SKM-1 treated with dmso at 0.1 percent for 144 hours (cell line): ENCODE measurements at regions not wholly inside any gene's neighbourhood (a gene's known extent, or its start where the extent isn't known, plus 50 kb on each side); places are given as distances from the start of the nearest gene placed in this dataset.
"Not testable (repeated sequence)": the region's sequence is repeated elsewhere in the genome, so short reads cannot be mapped to it uniquely, and the experiment has no call there.

Experiments
- DNase-seq: peaks from one replicate; lab custom pipeline; 2025; ENCODE audit not compliant: unreplicated experiment; lab: John Stamatoyannopoulos, UW

DNA sequence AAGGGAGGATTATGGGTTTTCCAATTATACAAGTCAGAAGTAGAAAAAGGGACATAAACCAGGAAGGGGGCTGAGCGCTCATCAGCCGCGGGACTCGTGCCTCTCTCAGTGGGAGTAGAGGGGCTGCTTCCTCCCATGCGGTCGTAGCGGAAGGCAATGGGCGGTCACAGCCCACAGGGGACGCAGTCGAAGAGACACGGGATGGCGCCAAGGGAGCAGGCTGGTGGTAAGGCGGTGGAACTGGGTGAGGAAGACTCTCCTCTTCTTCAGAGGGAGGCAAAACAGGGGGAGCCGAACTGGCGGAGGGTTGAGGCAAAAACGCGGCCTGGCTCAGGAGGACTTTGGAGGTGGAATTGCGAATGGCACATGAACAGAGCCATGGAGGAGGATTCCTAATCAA lies 677.7 kb downstream of the TMEM121 start:
- DNase-seq = no peak

- no peak for DNase-seq
These were observed 680.9 kb downstream of the TMEM121 start for GRCh38 chr14:106207316-106207715.

DNA sequence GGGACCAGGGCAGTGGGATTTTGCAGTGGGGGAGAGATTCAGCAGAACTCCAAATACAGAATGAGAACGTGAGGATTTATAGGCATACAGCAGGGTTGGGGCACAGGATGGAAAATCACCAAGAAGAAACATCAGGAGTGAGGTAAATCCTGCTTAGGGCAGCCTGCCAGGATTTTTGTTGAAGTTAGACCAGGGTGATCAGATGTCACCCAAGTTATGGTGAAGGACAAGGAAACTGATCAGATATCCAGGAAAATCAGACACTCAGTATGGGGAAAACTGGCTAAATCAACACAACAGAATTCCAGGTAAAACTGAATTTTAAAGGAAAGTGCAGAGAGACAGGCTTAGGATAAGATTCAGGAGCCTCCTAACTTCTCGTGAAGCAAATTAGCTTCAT lies 682.4 kb downstream of the TMEM121 start:
- DNase-seq = no peak

DNA sequence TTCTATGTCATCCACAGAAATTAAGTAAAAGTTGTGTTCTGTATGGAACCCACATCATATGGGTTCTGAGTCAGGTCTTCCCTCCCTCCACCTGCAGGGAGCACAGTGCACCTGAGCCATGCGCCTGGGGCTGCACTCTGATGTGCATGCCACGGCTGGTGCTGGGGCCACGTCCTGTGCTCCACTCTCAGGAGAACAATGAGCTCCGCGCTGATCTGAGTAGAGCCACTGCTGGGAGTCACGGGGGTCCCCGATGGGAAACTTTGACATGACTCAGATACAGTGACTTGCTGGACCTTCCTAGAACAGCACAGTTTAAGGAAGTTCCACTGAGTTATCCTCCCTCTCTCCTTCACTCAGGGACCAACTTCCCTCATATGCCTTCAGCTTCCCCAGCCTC lies 683.4 kb downstream of the TMEM121 start:
- no peak for DNase-seq

GRCh38 chr14:106210650-106211049 lies 684.3 kb downstream of the TMEM121 start:
- DNase-seq = no peak

- DNase-seq = no peak
These were observed 685.0 kb downstream of the TMEM121 start for GRCh38 chr14:106211334-106211900.

- no peak for DNase-seq
These were observed 688.8 kb downstream of the TMEM121 start for GRCh38 chr14:106215229-106215628.

- no peak for DNase-seq
These were observed 690.3 kb downstream of the TMEM121 start for GRCh38 chr14:106216679-106217078.

- no peak for DNase-seq
These were observed 691.8 kb downstream of the TMEM121 start for GRCh38 chr14:106218174-106218573.

- no peak for DNase-seq
These were observed 695.9 kb downstream of the TMEM121 start for GRCh38 chr14:106222311-106222710.

DNA sequence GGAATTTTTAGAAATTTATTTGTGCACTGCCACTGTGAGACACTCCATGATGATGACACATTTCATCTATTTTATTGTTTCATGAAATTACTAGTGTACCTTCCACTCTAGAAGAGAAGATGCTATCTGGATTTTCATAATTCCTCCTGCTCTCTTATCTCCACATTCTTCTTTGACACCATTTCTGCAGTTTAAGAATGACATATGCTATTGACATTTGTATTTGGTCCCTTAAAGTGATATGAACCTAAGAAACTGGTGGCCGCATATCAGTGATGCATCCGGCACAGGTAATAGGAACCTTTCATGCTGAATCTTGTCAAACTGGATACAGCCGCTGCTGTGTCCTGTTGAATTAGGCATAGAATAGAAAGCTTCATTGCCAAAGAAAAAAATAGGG lies 696.3 kb downstream of the TMEM121 start:
- no peak for DNase-seq

DNA sequence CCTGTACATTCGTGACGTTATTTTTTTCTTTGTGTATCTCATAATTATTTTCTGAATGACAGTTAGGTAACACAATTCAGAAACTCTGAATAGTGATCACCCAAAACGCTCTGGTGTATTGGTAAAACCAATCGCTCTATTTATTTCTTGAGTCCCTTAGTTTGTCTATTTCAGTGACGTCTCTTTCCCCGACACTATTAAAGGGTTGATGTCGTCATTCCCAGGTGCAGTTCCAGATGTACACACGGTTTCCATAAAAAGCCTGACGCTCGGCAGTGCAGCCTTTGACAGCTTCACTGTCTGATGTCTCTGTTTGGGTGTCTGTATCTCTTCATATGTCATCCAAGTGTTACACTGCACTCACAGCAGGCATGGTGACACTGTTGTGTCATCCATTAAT lies 701.4 kb downstream of the TMEM121 start:
- DNase-seq = no peak

DNA sequence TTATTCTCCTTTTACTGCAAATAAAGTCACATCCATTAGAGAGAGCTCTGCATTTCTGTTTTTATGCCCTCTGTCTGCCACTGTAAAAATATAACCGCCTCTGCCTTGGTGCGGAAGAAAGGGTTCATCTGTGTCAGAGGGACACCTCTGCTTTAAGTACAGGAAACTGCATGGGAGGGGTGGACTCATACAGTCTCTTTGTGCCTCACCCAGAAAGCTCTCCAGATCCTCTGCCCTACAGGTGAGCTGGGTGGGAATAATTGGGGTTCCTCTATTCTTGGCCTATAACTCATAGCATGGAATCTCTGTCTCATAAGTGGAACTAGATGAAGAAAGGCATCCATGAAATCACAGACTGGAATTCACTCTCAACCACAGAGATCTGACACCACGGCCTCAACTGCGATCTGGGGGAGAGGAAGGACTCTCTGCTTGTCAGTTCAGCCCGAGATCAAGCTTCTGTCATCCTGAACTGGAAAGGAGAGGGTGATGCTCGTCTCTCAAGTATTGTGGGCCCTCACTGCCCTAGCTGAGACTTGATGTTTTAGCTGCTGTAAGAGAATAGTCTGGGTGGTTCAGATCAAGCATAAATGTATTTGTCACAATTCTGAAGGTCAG lies 702.3 kb downstream of the TMEM121 start:
- no peak for DNase-seq

GRCh38 chr14:106230071-106230470 lies 703.7 kb downstream of the TMEM121 start:
- no peak for DNase-seq

GRCh38 chr14:106233191-106233590 lies 706.8 kb downstream of the TMEM121 start:
- DNase-seq = not testable (repeated sequence)

- DNase-seq = not testable (repeated sequence)
These were observed 708.3 kb downstream of the TMEM121 start for GRCh38 chr14:106234525-106235254.

DNA sequence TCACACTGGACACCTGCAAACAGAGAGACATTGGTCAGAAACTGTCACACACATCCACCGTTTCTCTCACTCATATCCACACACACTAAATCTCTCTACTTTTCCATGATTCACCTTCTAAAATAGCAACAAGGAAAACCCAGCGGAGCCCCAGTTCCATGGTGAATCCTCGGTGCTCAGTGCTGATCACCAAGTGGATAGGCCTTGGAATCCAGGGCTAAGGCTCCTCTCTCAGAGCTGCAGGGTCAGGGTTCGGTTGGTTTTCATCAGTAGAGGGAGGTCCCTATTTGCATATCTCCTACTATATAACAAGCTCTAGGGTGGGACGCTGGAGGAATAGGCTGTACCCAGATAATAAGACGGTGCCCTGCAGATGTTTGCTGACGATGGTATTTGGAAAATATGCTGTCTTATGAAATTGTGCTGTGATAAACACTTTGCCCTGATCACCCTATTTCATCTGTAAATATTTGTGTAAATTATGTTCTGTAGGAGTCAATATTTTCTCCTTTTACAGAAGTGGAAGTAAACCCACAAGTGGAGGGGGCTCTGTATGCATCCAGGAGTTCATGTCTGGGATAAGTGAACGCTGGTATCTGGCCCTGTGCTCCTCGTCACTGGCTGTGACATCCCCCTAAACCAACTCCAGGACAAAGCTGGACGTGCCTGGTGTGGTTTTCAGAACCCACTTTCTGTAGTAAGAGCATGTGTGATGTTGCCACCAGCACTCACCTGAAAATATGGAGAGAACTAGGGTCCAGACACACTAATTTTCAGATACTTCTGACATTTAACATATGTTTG lies 709.2 kb downstream of the TMEM121 start:
- no peak for DNase-seq

DNA sequence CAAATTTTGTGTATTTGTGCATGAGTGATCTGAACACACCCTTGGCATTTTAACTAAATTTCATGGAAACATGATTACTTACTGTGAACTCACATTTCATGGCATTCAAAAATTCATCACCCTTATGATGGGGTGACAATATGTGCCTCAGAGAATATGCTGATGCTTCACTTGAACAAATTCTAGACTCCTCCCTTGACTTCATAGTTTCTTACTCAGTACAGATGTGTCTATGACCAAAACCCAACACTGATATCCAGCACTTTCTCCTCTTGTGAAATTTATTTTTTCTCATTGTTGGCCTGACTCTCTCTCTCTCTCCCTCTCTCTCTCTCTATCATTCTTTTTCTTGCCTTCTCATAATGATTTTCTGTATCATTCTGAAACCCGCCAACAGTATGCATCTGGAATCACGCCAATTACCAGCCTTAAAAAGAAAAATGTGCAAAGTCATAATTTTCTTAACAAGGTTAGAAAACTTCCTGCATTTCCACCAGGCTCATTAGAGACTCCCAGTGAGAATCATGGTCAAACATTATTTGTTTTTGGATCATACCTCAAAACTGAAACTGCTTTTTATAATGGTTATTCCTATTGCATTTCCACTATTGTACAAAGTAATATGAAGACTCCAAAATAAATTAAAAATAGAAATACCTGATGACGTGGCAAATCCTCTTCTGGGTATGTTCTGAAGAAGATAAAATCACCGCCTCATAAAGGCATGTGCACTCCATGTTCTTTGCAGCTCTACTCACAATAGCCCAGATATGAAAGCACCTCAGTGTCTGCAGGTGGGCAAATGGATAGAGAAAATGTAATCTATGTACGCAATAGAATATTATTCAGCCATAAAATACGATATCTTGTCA lies 722.2 kb downstream of the TMEM121 start:
- no peak for DNase-seq

- DNase-seq = not testable (repeated sequence)
These were observed 727.6 kb downstream of the TMEM121 start for GRCh38 chr14:106253995-106254394.

- not testable (repeated sequence) for DNase-seq
These were observed 731.2 kb downstream of the TMEM121 start for GRCh38 chr14:106257569-106257994.
